Transverse colon (tissue), 3 donors: ENCODE measurements at regions not wholly inside any gene's neighbourhood (a gene's known extent, or its start where the extent isn't known, plus 50 kb on each side); places are given as distances from the start of the nearest gene placed in this dataset.

Experiments
- CTCF ChIP-seq, 5 experiments: fragments of 200-600 bp in 3 of 5; fragments of 450-650 bp in 2 of 5; sonication (generic) in 3 of 5; IDR thresholded peaks; 1 replicate in 2 of 5; 2 replicates in 3 of 5; pipeline ENCODE4 v1.5.1; 2016 to 2017; ENCODE audit warnings: antibody characterized with exemption in 5 of 5, inconsistent platforms in 3 of 5, mild to moderate bottlenecking in 2 of 5, moderate library complexity in 1 of 5
- POLR2A ChIP-seq: fragments of 450-650 bp; IDR thresholded peaks from one replicate; pipeline ENCODE4 v1.6.1; 2016; ENCODE audit warnings: antibody characterized with exemption, mild to moderate bottlenecking, moderate library complexity

- no peak for TF ChIP-seq CTCF (IDR thresholded peaks at IDR 0.05)
- TF ChIP-seq POLR2A = no peak
Measured at GRCh38 chr20:12891643-12892042, 117.1 kb upstream of the SPTLC3 start.
